Fibroblast of the aortic adventitia (primary cell): ENCODE measurements at regions not wholly inside any gene's neighbourhood (a gene's known extent, or its start where the extent isn't known, plus 50 kb on each side); places are given as distances from the start of the nearest gene placed in this dataset.
A peak's percentile ranks its signal among the peaks of the same experiment; 100 is the strongest.

Source experiments
- DNase-seq: peaks from one replicate; pipeline ENCODE4 v3.0.0-alpha.2; 2010; ENCODE audit warnings: low read depth
- H3K4me3 ChIP-seq: 2 replicates; pipeline ENCODE4 v1.5.1; 2011; ENCODE audit warnings: low read depth, mild to moderate bottlenecking, control low read depth, low read length, moderate library complexity
- CTCF ChIP-seq: IDR thresholded peaks from 2 replicates; pipeline ENCODE4 v1.5.1; 2011; ENCODE audit warnings: mild to moderate bottlenecking, low read length, control low read depth, inconsistent platforms; ENCODE audit not compliant: insufficient read depth

GRCh38 chr6:66771626-66772025 is 1064.6 kb upstream of the EYS start:
- no peak overlapping the region for H3K4me3 ChIP-seq
- DNase-seq = peak; percentile 4

GRCh38 chr6:66751630-66752029 is 1044.6 kb upstream of the EYS start:
- H3K4me3 ChIP-seq = no peak overlapping the region
- DNase-seq = no peak
- TF ChIP-seq CTCF = no peak

More at GRCh38 chr6:66771626-66772025, 1064.6 kb upstream of the EYS start:
- no peak for TF ChIP-seq CTCF

GRCh38 chr6:66740346-66740745 is 1033.3 kb upstream of the EYS start:
- no peak overlapping the region for H3K4me3 ChIP-seq
- no peak for DNase-seq
- no peak for TF ChIP-seq CTCF

- no peak overlapping the region for H3K4me3 ChIP-seq
- peak; percentile 33 for DNase-seq
- no peak for TF ChIP-seq CTCF
These were observed 1028.3 kb upstream of the EYS start for GRCh38 chr6:66735106-66735890.

- no peak overlapping the region for H3K4me3 ChIP-seq
- no peak for TF ChIP-seq CTCF
- no peak for DNase-seq
These were observed 1024.3 kb upstream of the EYS start for GRCh38 chr6:66731310-66731709.

- no peak overlapping the region for H3K4me3 ChIP-seq
- no peak for DNase-seq
- TF ChIP-seq CTCF = no peak
These were observed 1018.6 kb upstream of the EYS start for GRCh38 chr6:66725670-66726069.

- DNase-seq = no peak
- no peak overlapping the region for H3K4me3 ChIP-seq
- TF ChIP-seq CTCF = no peak
These were observed 1010.8 kb upstream of the EYS start for GRCh38 chr6:66717801-66718200.
